ENCODE measurements at regions not wholly inside any gene's neighbourhood (a gene's known extent, or its start where the extent isn't known, plus 50 kb on each side); places are given as distances from the start of the nearest gene placed in this dataset.

DNA sequence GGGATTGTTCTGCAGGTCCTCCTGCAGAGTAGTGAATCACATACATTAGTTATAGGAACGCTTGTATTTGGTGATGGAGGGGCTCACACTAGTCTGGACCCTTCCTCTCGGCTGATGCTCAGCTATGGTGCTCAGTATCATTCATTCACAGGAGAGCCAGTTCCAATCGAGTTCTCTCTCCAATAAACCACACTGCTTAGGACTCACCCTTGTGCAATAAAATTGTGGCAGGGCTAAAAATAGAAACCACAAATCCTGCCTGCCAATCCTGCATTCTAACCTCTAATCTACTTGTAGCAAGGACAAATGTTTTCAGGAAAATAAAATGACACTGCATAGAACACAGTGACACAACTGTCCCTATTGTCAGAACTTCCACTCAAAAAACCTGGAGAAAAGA lies 138.4 kb upstream of the TBL1XR1 start:
- TF ChIP-seq POLR2AphosphoS5 (IDR thresholded peaks at IDR 0.05; ENCODE audit: low read depth, low read length) (no peak), SIN3A (IDR thresholded peaks at IDR 0.05; ENCODE audit: borderline replicate concordance, insufficient read depth, low read length) (no peak)
- TF ChIP-seq, protein P1, sequence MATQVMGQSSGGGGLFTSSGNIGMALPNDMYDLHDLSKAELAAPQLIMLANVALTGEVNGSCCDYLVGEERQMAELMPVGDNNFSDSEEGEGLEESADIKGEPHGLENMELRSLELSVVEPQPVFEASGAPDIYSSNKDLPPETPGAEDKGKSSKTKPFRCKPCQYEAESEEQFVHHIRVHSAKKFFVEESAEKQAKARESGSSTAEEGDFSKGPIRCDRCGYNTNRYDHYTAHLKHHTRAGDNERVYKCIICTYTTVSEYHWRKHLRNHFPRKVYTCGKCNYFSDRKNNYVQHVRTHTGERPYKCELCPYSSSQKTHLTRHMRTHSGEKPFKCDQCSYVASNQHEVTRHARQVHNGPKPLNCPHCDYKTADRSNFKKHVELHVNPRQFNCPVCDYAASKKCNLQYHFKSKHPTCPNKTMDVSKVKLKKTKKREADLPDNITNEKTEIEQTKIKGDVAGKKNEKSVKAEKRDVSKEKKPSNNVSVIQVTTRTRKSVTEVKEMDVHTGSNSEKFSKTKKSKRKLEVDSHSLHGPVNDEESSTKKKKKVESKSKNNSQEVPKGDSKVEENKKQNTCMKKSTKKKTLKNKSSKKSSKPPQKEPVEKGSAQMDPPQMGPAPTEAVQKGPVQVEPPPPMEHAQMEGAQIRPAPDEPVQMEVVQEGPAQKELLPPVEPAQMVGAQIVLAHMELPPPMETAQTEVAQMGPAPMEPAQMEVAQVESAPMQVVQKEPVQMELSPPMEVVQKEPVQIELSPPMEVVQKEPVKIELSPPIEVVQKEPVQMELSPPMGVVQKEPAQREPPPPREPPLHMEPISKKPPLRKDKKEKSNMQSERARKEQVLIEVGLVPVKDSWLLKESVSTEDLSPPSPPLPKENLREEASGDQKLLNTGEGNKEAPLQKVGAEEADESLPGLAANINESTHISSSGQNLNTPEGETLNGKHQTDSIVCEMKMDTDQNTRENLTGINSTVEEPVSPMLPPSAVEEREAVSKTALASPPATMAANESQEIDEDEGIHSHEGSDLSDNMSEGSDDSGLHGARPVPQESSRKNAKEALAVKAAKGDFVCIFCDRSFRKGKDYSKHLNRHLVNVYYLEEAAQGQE (IDR thresholded peaks at IDR 0.05; ENCODE audit: insufficient read depth in 1 of 2, low read depth in 2 of 2, low read length in 2 of 2) = no peak
